Esophagus muscularis mucosa (tissue), 4 donors: ENCODE measurements at regions not wholly inside any gene's neighbourhood (a gene's known extent, or its start where the extent isn't known, plus 50 kb on each side); places are given as distances from the start of the nearest gene placed in this dataset.

Experiments used
- DNase-seq: peaks from one replicate; pipeline ENCODE4 v3.0.0-alpha.2; 2017; ENCODE audit errors: extremely low spot score
- H3K27ac ChIP-seq, 4 donors: fragments of 200-600 bp; sonication (generic); replicated peaks in 1 of 4; 1 replicate in 3 of 4; 2 replicates in 1 of 4; pipeline ENCODE4 v1.5.1; 2016 to 2019; ENCODE audit warnings: mild to moderate bottlenecking in 1 of 4
- H3K27me3 ChIP-seq, 4 donors: fragments of 200-600 bp; sonication (generic); one replicate each; pipeline versions ENCODE4 v1.5.1 to v1.6.0; 2016 to 2019
- H3K36me3 ChIP-seq, 4 donors: fragments of 200-600 bp; sonication (generic); one replicate each; pipeline ENCODE4 v1.5.1; 2016 to 2019
- H3K4me1 ChIP-seq, 4 donors: fragments of 200-600 bp; sonication (generic); one replicate each; pipeline ENCODE4 v1.5.1; 2016 to 2019
- H3K4me3 ChIP-seq, 4 donors: fragments of 200-600 bp; sonication (generic); 1 replicate in 2 of 4; 2 replicates in 2 of 4; pipeline ENCODE4 v1.5.1; 2016 to 2019; ENCODE audit warnings: mild to moderate bottlenecking in 4 of 4, moderate library complexity in 1 of 4
- H3K9me3 ChIP-seq, 4 donors: fragments of 200-600 bp; sonication (generic); 1 replicate in 3 of 4; 2 replicates in 1 of 4; pipeline ENCODE4 v1.5.1; 2016 to 2019
- CTCF ChIP-seq, 3 experiments: fragments of 200-600 bp in 2 of 3; fragments of 450-650 bp in 1 of 3; sonication (generic) in 2 of 3; IDR thresholded peaks; one replicate each; pipeline ENCODE4 v1.5.1; 2017 to 2019; ENCODE audit warnings: antibody characterized with exemption in 3 of 3, mild to moderate bottlenecking in 2 of 3, moderate library complexity in 1 of 3
- EP300 ChIP-seq: sonication (generic); formaldehyde crosslinking; IDR thresholded peaks from one replicate; pipeline ENCODE4 v1.6.1; 2017; ENCODE audit warnings: antibody characterized with exemption
- POLR2A ChIP-seq: fragments of 450-650 bp; IDR thresholded peaks from one replicate; pipeline ENCODE4 v1.6.1; 2017; ENCODE audit warnings: antibody characterized with exemption, moderate library complexity, mild to moderate bottlenecking, low read depth
- POLR2AphosphoS5 ChIP-seq, 2 donors: sonication (generic); formaldehyde crosslinking; IDR thresholded peaks; one replicate each; pipeline ENCODE4 v1.6.1; 2017; ENCODE audit warnings: antibody characterized with exemption in 2 of 2
- WGBS: methylation state at CpG from one replicate; pipeline ENCODE4 v1.1.5; 2018; 5-methylcytosine and 5-hydroxymethylcytosine counted together
- intact Hi-C: fragments of 100-400 bp; cut with DNase I; formaldehyde crosslinking; loops from one replicate; pipeline ENCODE4 v1.15.1; 2023

GRCh38 chr3:168870892-168871291 is 775.2 kb upstream of the GOLIM4 start:
- Histone ChIP-seq H3K9me3 (no peaks in the 10 kb centered on the region), H3K27me3 (no peaks in the 10 kb centered on the region), H3K4me1 (no peaks in the 10 kb centered on the region), H3K4me3 (no peak overlapping the region), H3K27ac (no peak overlapping the region), H3K36me3 (no peaks in the 10 kb centered on the region)
- DNase-seq: no peak
- WGBS: 78% methylated on average over 2 of the region's 2 CpGs
- intact Hi-C loops: no loop called here
- TF ChIP-seq POLR2A: no peak
- no peak for TF ChIP-seq POLR2AphosphoS5 (IDR thresholded peaks at IDR 0.05)
- no peak for TF ChIP-seq CTCF (IDR thresholded peaks at IDR 0.05)
- no peak for TF ChIP-seq EP300

GRCh38 chr3:168865022-168865551 is 769.4 kb upstream of the GOLIM4 start:
- Histone ChIP-seq H3K27me3 (no peaks in the 10 kb centered on the region), H3K4me1 (peaks cover 0 to 5% (median 1%) of the 10 kb centered on the region in 4 donors), H3K4me3 (no peak overlapping the region), H3K27ac (no peak overlapping the region), H3K9me3 (no peaks in the 10 kb centered on the region), H3K36me3 (no peaks in the 10 kb centered on the region)
- WGBS: 0% methylated on average over 1 of the region's 1 CpG
- intact Hi-C loops: loop anchor here (10.0 kb wide), 1 partner anchor 880 kb away; no protein-coding TSS in a partner anchor
- no peak for DNase-seq
- TF ChIP-seq EP300: no peak
- no peak for TF ChIP-seq POLR2A
- TF ChIP-seq CTCF (IDR thresholded peaks at IDR 0.05): peak; percentile 46 to 79 (median 74)
- no peak for TF ChIP-seq POLR2AphosphoS5 (IDR thresholded peaks at IDR 0.05)

GRCh38 chr3:168864107-168865021 is 768.6 kb upstream of the GOLIM4 start:
- WGBS: 73% methylated on average over 14 of the region's 14 CpGs
- Histone ChIP-seq H3K27ac (no peak overlapping the region), H3K9me3 (no peaks in the 10 kb centered on the region), H3K27me3 (no peaks in the 10 kb centered on the region), H3K36me3 (no peaks in the 10 kb centered on the region), H3K4me1 (peaks cover 0 to 5% (median 1%) of the 10 kb centered on the region in 4 donors), H3K4me3 (peak overlapping the region in 1 of 4 donors; percentile 10)
- no peak for DNase-seq
- intact Hi-C loops: loop anchor here (10.0 kb wide), 1 partner anchor 880 kb away; no protein-coding TSS in a partner anchor
- TF ChIP-seq EP300 (no peak), CTCF (IDR thresholded peaks at IDR 0.05) (no peak), POLR2AphosphoS5 (IDR thresholded peaks at IDR 0.05) (no peak), POLR2A (no peak)

- no peak overlapping the region for H3K27ac ChIP-seq
- peaks cover 0 to 5% (median 1%) of the 10 kb centered on the region in 4 donors for H3K4me1 ChIP-seq
- H3K36me3 ChIP-seq: no peaks in the 10 kb centered on the region
- WGBS: 42% methylated on average over 2 of the region's 2 CpGs
- H3K27me3 ChIP-seq: no peaks in the 10 kb centered on the region
- TF ChIP-seq POLR2A (no peak), EP300 (no peak), POLR2AphosphoS5 (IDR thresholded peaks at IDR 0.05) (no peak), CTCF (IDR thresholded peaks at IDR 0.05) (no peak)
- H3K9me3 ChIP-seq: no peaks in the 10 kb centered on the region
- DNase-seq: no peak
- H3K4me3 ChIP-seq: no peak overlapping the region
- intact Hi-C loops: loop anchor here (10.0 kb wide), 1 partner anchor 881 kb away; no protein-coding TSS in a partner anchor
Measured at GRCh38 chr3:168863561-168863960, 767.8 kb upstream of the GOLIM4 start.
